ENCODE measurements at regions not wholly inside any gene's neighbourhood (a gene's known extent, or its start where the extent isn't known, plus 50 kb on each side); places are given as distances from the start of the nearest gene placed in this dataset.
"Not testable (repeated sequence)": the region's sequence is repeated elsewhere in the genome, so short reads cannot be mapped to it uniquely, and the experiment has no call there.

- TF ChIP-seq, protein P1, sequence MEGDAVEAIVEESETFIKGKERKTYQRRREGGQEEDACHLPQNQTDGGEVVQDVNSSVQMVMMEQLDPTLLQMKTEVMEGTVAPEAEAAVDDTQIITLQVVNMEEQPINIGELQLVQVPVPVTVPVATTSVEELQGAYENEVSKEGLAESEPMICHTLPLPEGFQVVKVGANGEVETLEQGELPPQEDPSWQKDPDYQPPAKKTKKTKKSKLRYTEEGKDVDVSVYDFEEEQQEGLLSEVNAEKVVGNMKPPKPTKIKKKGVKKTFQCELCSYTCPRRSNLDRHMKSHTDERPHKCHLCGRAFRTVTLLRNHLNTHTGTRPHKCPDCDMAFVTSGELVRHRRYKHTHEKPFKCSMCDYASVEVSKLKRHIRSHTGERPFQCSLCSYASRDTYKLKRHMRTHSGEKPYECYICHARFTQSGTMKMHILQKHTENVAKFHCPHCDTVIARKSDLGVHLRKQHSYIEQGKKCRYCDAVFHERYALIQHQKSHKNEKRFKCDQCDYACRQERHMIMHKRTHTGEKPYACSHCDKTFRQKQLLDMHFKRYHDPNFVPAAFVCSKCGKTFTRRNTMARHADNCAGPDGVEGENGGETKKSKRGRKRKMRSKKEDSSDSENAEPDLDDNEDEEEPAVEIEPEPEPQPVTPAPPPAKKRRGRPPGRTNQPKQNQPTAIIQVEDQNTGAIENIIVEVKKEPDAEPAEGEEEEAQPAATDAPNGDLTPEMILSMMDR (IDR thresholded peaks at IDR 0.05 in 2 of 3, conservative IDR thresholded peaks at IDR 0.05 in 1 of 3; ENCODE audit: borderline replicate concordance in 1 of 3, insufficient read depth in 1 of 3, low read depth in 2 of 3, low read length in 2 of 3) = not testable (repeated sequence)
- TF ChIP-seq, protein P2, sequence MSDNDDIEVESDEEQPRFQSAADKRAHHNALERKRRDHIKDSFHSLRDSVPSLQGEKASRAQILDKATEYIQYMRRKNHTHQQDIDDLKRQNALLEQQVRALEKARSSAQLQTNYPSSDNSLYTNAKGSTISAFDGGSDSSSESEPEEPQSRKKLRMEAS (IDR thresholded peaks at IDR 0.05) = not testable (repeated sequence)
- TF ChIP-seq EZH2phosphoT487 (IDR thresholded peaks at IDR 0.05; ENCODE audit: borderline replicate concordance) = not testable (repeated sequence)
These were observed 372.6 kb upstream of the MEX3C start for GRCh38 chr18:51570071-51570470.

Measured in HCT116 (cell line).